Sciatic nerve (tissue), 2 donors: ENCODE measurements at regions not wholly inside any gene's neighbourhood (a gene's known extent, or its start where the extent isn't known, plus 50 kb on each side); places are given as distances from the start of the nearest gene placed in this dataset.

ENCODE experiments used
- ATAC-seq: fragments of 200-7000 bp; cut with Tn5 transposase; one replicate; pipeline ENCODE4 v1.9.1; 2020; ENCODE audit warnings: mild to moderate bottlenecking, moderate library complexity
- DNase-seq: peaks from one replicate; pipeline ENCODE4 v3.0.0-alpha.2; 2020; ENCODE audit warnings: low spot score
- intact Hi-C: fragments of 100-400 bp; cut with DNase I; formaldehyde crosslinking; loops from one replicate; pipeline ENCODE4 v1.14.2; 2022
- donor health status: DM: no; HTN: no; CAD: no.
- donor health status: DM: no; HTN: no; CAD: no.

DNA sequence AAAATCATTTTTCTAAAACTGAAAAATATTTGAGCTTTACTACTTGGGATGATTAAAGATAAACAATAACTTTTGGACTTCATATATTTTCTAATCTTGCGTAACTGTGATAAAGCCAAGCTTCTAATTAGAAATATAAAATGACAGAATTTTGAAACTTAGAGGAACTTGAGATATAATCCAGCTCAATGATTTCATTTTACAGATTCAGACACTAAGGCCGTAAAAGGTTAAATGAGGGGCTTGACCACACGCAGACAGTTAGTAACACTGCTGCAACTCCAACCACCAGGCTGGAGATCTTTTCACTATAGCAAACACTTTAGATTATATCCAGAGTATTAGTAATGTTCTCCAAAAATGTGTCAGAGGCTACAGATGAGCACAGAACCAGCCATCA is 445.5 kb downstream of the ZEB2 start:
- DNase-seq = no peak
- no peak for ATAC-seq
- intact Hi-C loops = no loop called here

DNA sequence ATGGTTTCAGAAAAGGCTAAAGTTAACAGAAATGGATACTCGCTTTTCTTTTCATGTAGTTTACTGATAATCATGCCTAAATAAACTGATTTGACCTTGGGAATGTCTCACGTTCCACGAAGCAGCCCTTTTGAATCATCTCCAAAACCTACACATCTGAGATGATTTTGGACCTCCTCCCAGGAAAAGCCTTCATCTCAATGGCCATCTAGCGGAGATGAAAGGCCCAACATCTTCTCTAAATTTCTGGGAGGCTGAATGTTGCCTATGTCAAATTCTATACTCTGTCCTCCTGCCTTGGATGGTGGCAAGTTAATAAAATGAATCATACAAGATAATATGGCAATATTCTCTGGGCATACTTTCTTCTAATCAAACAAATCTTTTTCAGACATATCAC is 448.5 kb downstream of the ZEB2 start:
- intact Hi-C loops = no loop called here
- no peak for ATAC-seq

DNA sequence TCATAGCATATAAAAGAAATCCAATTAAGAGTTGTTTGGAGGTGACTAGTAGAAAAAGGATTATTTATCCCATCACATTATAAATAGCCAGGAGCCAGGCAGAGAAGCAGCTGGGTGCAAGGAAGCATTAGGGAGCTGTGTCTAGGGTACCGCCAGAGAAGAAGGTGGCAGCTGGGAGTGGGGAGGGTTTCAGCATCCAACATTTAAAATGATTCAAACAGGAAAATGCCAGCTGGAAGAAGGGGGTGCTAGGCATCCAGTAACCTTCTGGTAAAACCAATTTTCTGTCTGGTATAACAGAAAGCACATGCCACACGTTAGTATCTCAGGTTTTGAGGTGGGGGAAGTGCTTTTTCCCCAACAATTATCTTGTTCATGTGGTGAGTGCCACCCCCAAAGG is 452.4 kb downstream of the ZEB2 start:
- no peak for DNase-seq
- intact Hi-C loops = no loop called here
- no peak for ATAC-seq

More for the DNA sequence above, 448.5 kb downstream of the ZEB2 start:
- DNase-seq = no peak

DNA sequence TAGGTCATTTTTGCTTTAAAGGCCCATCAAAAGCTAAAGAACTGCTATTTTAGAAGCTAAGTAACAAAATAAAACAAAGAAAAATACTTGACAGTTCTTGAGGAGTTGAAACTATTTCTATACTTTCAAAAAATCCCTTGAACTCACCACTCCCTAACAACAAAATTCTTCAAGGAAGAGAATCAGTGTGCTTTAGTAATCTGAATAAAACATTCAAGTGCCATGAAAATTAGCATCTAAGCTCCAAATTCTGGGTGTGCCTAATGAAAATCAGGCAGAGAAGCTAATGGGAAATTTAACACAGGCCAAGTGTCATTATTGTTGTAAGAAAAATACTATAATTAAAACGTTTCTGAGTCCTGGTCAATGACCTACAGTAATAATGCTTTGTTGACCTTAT is 456.3 kb downstream of the ZEB2 start:
- intact Hi-C loops = no loop called here
- DNase-seq (no peak), ATAC-seq (no peak)

DNA sequence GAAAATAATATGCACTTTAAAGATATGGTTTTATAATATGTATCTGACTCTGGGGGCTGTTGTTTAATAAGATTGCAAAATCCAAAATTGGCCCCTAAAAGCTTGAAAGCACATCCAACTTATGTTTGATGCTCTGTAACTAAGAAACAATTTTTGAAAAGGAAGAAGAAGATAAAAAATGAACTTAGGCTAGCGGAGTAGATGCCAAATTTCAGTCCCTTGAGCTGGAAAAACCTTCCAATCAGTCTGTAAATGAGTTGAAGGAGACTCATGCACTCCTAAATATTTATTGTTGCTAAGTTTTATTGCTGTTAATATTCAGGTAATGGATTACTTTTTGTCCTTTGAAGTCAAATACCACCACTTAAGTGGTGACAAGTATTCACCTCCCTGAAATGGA is 465.0 kb downstream of the ZEB2 start:
- DNase-seq (no peak), ATAC-seq (no peak)
- intact Hi-C loops = loop anchor here (2.0 kb wide), 1 partner anchor 78 kb away; no protein-coding TSS in a partner anchor

DNA sequence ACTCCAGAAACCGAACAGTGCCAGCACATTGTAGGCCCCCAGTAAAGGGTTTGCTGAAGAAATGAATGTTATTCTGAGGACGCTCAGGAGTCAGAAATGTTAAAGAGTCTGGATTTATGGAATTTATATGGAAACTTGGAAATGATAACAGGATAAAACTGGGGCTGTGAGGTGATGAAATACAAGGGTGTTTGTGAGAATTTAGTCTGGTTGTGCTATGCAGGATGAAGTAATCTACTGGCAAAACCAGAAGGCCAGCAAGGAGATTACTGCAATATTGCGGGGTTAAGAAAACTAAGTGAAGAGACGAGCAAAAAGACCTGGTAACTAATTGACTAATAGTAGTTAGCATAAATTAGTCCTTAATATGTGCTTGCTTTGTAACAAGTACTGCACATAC is 467.8 kb downstream of the ZEB2 start:
- ATAC-seq = no peak
- no peak for DNase-seq
- intact Hi-C loops = no loop called here

DNA sequence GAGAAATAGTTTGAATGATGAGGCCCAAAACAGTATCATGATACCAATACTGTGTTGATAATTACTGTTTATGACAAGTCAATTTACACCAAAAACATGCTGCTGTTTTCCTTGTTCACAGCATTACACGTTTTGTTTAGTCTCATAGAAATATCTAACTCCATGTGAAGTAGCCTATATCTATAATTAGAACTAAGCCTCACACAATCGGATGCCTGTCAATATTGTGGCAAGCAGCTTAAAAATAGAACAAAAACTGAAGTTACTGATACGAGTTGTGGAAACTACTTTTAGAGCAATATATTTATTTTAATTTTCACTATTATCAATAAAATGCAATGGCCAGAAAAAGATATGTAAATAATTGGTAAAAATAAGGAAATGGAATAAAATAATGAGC is 470.8 kb downstream of the ZEB2 start:
- intact Hi-C loops = no loop called here
- DNase-seq (no peak), ATAC-seq (no peak)

DNA sequence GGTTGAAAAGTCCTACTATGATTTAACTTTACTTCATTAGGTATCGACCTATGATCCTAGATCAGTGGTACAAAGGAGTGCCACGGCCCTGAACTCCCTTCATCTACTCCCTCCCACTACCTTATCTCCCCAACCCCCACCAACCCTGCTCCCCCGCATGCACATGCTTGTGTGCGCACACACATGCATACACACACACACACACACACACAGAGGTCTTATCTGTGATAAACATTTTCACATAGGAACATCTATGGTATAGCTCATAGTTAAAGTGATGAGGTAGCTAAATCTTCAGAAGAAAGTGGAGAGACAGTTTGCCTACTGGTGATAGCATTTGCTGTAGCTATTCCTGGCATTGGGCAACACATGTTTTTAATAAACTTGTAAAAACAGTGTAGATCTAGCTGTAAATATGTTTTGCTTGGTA is 471.3 kb downstream of the ZEB2 start:
- ATAC-seq (no peak), DNase-seq (no peak)
- intact Hi-C loops = no loop called here

DNA sequence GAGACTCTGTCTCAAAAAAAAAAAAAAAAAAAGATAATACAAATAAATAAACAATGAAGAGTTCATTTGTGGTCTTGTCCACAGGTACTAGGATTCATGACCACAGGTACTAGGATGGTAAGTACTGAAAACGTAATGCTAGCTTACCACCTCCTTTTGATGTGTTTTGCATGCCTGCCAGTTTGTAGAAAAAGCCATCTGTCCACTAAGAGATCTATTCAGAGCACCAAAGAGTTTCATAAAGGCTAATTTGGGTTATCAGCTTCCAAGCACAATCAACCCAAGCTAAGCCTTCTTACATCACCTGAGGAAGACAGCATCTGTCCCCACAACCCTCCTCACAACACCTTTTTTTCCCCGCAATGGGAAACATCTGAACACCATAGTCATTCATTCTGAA is 477.2 kb downstream of the ZEB2 start:
- DNase-seq = no peak
- intact Hi-C loops = no loop called here
- ATAC-seq = no peak

DNA sequence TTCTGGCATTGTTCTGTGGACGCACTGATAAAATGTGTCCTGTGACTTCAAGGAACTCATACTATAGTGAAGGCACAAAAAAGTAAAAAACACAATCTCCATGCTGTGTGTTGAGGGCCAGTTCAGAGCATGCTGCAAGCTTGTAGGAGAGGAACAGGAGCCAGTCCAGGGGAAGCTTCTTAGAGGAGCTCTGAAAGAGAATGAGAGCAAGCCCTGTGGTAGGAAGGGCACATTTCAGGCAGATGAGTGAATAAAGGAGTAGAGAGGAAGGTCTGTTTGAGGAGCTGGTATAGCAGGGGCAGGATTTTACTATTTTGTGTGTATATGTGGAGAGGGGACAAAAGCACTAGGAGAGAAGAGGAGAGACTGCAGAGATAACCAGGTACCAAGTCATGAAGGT is 478.3 kb downstream of the ZEB2 start:
- intact Hi-C loops = no loop called here
- DNase-seq = no peak
- no peak for ATAC-seq

DNA sequence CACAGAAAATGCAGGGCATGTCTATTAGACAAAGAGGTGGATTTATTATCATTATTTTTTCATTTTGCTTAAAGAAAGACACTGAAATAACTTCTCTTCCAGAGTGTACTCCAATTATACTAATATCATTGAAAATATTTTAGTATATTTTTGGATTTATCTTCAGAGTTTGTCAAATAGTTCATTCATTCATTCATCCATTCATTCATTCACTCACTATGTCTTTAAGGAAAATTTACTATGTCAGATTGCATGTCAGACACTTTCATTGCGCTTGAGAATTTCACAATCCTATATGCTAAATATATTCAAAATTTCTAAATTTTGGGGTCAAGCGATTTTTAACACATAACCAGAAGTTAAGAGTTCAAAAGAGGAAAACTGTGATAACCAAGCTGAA is 479.1 kb downstream of the ZEB2 start:
- DNase-seq (no peak), ATAC-seq (no peak)
- intact Hi-C loops = no loop called here

DNA sequence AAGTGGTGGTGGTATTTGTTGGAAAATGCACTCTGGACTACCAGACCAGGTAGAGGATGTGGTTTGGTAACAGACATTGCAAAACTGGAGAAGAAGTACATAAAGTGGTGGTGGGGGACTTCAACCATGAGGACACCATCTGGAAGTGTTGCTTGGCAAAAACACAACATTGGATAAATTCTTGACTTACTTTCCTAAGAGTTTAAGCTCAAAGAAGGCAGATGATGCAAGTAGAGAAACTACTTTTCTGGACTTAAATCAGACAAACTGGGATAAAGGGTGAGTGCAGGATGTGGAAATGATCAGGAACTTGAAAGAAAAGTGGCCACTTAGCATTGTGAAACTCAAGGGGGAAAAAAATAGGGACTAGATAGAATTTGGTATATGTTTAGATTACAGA is 487.4 kb downstream of the ZEB2 start:
- DNase-seq = no peak
- intact Hi-C loops = no loop called here
- ATAC-seq = no peak

DNA sequence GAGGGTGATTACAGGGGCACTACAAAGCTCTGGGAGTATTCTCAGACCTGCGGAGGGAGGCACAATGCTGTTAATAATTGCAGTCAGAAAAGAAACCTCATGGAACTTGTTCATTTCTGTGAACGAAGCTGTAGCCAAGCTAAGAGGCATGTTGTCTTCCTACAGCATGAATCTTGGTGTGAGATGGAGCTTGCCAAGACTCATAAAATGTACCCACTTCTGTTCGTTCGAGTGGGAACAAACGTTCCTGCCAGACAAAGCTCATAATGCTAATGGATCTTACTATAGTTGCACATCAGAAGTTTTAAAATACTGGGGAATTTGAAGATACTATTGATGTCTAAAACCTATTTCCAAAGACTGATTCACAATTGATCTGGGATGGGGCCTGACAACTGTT is 489.1 kb downstream of the ZEB2 start:
- DNase-seq (no peak), ATAC-seq (no peak)
- intact Hi-C loops = no loop called here

DNA sequence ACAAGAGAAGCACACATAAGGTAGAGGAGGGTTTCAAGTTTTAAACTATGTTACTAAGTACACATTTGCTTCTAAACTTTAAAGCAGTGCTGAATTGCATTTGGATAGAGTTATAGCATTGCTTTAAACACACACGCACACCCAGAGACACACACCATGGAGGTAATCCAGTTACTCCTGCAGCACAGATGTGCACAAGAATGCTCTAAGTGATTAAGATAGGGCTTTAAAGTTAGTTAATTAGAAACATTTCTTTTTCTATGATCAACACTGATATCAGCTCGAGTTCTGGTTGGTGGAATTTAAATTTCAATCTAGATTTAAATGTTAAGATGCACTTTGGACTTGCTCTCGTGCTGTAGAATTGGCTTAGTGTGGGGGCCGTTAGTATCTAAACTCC is 492.3 kb downstream of the ZEB2 start:
- intact Hi-C loops = no loop called here
- ATAC-seq (no peak), DNase-seq (no peak)

DNA sequence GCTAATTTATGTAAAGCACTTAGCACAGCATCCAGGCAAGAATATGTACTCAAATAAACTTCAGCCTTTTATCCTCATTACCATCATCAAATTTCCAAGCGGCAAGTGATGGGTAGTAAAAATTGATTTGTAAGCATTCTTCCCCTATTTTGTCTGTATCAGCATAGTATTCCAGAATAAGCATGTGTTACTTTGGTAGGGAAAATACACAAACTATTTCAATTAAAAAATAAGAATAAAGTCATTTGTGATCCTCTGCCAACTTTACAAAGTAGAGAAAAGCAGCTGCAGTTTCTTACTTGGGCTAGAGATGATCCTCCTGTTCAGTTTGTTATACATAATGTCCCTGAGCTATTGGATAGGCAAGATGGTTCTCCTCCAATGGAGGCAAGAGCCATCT is 493.2 kb downstream of the ZEB2 start:
- ATAC-seq (no peak), DNase-seq (no peak)
- intact Hi-C loops = no loop called here

DNA sequence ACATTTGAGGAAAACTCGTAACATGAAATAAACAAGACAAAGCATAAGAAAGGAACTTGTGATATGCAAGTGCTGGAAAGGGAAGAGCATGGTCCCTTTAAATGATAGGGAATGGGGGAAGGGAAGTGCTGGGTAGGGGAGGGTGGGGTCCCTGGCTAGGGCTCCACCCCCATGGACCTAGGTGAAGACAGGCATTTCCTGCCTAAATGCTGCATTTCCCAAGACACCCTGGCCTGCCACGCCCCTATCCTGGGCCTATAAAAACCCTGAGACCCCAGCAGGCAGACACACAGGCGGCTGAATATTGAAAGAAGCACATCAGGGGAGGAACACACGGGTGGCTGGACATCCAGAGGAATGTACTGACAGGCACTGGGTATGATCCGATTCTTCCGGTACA is 499.9 kb downstream of the ZEB2 start:
- no peak for ATAC-seq
- intact Hi-C loops = no loop called here
- no peak for DNase-seq

DNA sequence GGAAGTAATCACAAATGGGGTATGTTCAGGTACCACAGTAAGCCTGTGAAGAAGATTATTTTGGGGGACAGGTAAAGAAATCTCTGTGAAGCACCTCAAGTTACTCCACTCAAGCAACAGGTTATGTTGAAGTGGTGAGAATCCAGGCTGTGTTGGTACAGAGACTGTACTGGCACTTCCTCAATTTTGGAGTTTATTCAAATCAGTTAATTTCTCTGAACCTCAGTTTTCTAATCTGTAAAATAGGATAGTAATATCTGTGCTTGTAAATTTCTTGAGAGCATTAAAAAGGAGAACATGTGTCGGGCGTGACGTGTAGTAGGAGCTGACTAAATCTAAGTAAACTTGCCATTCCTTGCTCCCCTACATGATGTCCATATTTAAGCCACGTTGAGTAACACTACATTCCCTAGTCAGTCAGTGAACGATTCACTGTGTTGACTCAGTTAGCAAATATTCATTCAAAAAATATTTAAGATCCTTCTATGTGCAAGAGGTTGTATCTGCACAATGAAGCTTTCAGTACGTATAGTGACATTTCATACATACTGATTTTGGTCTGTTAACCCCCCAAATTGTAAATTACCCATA is 504.2 kb downstream of the ZEB2 start:
- DNase-seq = no peak
- no peak for ATAC-seq
- intact Hi-C loops = no loop called here

DNA sequence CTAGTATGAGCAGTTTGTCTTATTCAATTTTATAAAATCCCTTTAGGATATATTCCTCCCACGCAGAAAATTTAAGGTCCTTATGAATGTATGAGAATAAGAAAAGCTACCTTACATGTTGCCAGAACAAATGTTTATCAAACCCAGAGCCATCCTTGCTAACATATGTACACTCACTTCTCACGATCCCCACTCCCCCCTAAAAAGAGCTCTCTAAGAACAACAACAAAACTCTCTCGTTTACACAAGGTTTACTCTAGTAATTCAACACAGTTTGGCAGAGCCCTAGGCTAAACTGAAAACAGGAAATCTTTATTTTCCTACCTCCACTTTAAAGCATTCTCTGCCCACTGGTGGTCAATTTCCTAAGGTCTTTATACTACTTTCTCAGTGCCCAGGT is 504.9 kb downstream of the ZEB2 start:
- intact Hi-C loops = no loop called here
- ATAC-seq (no peak), DNase-seq (no peak)

DNA sequence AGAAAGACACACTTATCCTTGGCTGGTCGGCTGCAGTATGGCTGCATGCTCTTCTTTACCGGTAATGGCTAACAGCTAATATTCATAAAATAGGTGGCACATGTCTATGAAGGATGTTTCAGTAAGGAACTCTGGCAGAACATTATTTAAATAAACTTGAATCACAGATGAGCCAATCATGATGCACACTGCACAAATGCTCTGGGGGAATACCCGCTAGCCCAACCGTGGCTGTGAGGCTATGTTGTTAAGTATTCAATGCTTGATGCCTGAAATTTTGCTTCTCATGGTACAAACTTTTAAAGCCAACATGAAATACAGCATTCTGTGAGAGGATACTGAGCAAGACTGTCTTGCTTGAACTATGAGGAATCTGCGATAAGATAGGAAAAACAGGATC is 505.8 kb downstream of the ZEB2 start:
- intact Hi-C loops = no loop called here
- DNase-seq = no peak
- no peak for ATAC-seq

DNA sequence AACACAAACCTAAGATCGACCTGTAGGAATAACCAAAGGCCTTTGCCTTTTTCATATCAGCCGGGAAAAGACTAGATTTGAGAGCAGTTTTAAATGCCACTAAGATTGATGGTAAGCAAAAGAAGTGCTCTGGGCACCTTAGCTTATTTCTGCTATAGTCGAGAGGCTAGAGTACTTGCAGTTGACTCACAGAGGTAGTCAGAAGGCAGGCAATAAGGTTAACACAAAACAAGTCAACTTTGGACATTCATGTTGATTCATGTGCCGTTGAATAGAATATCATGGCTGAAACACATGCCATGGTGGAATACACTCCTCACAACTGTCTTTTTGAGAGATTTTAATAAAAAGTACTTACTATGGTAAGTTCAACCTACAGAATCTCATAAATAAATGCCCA is 507.6 kb downstream of the ZEB2 start:
- intact Hi-C loops = no loop called here
- DNase-seq (no peak), ATAC-seq (no peak)

DNA sequence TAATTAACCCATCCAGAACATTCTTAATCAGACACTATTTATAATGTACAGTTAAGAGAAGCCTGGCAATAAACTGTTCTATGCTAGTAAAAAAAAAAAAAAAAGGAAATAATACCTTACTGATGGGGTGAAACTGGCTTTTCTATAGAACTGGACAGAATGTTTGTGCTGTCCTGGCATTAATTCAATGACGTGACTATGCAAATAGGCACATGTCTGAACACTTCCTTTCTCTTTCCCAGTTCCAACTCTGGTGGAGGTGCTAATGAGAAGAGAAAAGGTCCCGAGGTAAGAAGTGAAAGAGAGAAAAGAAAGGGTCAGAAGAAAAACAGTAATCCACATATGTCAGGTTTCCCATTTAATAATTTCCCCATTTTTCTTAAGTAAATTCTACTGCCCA is 508.4 kb downstream of the ZEB2 start:
- DNase-seq = no peak
- intact Hi-C loops = no loop called here
- ATAC-seq = no peak

DNA sequence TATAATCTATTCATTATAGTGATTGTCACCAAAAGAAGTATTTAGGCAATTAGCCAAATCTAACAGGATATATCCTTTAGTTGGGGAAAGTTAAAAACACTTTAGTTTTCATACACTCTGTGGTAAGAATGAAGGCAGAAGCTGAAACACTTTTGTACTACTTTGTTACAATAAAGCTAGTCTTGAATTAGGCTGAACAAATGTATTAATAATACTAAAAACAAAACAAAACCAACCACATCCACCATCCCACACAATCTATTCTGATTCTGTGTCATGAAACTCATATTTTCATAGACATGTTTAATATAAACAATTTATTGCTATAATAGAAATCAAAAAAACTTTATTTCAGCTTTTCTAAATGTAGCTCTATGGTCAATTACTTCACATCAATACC is 508.8 kb downstream of the ZEB2 start:
- no peak for ATAC-seq

More for the DNA sequence above, 508.8 kb downstream of the ZEB2 start:
- intact Hi-C loops = no loop called here
- DNase-seq = no peak
